NCI-H345 treated with DMSO at 0.1 percent for 48 hours (cell line): ENCODE measurements at regions not wholly inside any gene's neighbourhood (a gene's known extent, or its start where the extent isn't known, plus 50 kb on each side); places are given as distances from the start of the nearest gene placed in this dataset.
A peak's percentile ranks its signal among the peaks of the same experiment; 100 is the strongest.

ENCODE experiments used
- DNase-seq: peaks from one replicate; lab custom pipeline; 2025; ENCODE audit not compliant: unreplicated experiment; lab: John Stamatoyannopoulos, UW

DNA sequence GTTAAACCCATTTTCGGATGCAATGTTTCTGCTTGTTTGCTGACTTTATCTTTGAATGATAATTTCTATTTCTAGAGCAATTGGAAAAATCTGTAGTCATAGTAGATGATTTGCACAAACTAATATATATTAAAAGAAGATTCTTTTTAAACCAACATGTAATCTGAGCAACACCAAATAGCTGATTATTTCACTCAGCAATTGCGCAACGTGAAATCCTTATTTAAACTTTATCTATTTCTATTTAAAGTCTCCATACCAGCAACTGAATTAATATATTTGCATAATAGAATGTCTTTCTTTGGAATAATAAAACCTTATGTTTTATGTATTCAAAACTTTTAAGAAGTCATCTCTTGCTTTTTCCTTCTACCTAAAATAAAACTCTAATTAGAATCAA lies 1132.4 kb downstream of the FLRT2 start:
- DNase-seq, result no peak

DNA sequence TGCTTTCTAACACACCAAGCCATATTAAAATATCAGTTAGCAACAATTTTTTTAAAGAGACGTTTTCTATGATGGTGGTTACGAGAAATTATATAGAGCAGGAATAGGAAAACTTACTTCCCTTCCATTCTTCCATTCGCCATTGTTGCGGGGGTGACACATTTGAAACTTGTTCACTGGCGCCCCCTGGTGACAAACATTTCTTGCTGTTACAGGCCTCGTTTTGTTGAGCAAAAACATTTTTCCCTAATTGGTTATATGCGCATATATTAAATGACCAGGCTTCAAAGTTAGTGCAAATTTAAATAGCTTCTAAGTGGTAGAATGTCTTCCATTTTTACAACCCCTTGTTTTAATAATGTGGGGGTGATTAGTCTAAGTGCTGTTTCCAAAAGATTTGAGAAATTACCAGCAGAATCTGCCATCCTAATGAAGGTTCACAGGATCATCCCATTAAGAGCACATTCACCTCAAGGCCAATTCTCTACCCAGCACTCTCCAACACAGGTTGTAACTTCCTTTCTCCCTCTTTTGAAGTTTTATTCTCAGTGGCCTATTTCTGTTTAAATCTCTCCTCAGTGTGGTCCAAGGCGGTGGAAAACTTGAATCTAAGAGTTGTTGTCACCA lies 1124.7 kb downstream of the FLRT2 start:
- peak; percentile 47 for DNase-seq

- no peak for DNase-seq
These were observed 1122.6 kb downstream of the FLRT2 start for GRCh38 chr14:86652526-86652925.

- no peak for DNase-seq
These were observed 1117.0 kb downstream of the FLRT2 start for GRCh38 chr14:86646696-86647690.

DNA sequence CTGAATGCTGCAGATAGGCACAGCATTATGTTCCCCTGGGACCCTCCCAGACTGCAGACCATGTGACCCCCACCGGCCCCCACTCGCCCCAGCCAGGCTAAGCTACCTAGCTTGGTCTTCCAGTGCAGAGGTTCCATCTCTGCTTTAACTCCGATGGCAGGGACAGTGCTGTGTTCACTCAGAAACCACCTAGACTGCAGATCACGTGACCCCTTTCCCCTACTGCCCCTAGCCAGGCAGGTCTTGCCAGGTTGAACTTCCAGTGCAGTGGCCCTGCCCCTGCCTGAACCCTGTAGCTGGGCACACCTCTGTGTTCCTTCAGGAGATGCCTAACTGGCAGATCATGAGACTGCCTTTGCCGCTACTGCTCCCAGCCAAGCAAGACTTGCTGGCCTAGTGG lies 1116.2 kb downstream of the FLRT2 start:
- DNase-seq, result no peak

- DNase-seq, result no peak
These were observed 1111.4 kb downstream of the FLRT2 start for GRCh38 chr14:86641310-86641709.

DNA sequence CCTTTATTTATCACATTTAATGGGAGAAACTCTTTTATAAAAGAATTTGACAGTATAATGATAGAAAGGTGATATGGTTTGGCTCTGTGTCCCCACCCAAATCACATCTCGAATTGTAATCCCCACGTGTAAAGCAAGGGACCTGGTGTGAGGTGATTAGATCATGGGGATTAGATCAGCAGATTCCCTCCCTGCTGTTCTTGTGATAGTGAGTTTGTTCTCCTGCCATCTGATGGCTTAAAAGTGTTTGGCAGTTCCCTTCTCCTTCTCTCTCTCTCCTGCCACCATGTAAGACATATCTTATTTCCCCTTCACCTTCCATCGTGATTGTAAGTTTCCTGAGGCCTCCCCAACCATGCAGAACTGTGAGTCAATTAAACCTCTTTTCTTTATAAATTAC lies 1110.3 kb downstream of the FLRT2 start:
- DNase-seq, result no peak

DNA sequence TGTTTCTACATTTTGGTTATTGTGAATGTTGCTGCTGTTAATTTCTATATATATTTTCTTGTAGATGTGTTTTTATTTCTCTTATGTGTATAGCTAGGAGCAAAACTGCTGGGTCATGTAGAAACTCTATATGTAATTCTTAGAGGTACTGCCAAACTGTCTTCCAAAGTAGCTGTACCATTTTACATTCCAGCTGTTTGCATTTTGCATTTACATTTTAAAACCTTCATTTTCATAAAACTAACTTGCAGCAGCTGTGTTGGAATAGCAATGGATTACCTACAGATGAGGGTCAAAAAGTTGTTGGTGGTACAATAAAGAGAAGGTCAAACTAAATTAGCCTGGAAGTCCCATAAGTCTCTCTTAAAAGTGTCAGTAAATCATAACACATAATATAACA lies 1109.7 kb downstream of the FLRT2 start:
- no peak for DNase-seq

DNA sequence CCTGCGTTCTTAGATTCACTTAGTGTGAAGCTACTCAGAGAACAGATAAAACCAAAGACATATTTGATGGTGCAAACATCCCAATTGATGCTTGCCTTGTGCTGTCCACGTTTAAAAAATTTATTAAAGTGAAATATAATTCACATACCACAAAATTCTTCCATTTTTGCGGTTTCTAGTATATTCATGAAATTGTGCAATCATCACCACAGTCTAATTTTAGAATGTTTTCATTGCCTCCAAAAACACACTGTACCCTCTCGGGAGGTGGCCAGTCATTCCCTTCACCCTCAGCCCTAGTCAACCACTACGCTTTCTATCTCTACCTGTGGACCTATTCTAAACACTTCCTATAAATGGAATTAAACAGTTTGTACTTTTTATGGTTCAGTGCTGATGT lies 1109.2 kb downstream of the FLRT2 start:
- DNase-seq, result no peak

DNA sequence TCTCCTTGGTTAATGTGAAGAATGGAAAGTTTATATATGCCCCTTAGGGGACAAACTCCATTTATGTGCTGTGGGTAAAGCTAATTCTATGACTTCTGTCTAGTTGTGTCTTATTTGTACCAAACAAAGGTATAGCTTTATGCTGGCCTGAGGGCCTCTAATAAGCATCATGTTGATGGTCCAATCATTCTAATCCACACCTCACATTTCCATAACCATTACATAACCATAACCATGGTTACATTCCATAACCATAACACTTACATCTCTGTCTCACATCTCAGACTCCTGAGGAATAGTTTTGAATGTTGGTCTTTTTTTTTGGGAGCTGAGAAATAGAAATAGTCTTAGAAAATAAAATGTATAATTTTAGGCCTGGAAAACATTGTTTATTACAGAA lies 1097.1 kb downstream of the FLRT2 start:
- no peak for DNase-seq

DNA sequence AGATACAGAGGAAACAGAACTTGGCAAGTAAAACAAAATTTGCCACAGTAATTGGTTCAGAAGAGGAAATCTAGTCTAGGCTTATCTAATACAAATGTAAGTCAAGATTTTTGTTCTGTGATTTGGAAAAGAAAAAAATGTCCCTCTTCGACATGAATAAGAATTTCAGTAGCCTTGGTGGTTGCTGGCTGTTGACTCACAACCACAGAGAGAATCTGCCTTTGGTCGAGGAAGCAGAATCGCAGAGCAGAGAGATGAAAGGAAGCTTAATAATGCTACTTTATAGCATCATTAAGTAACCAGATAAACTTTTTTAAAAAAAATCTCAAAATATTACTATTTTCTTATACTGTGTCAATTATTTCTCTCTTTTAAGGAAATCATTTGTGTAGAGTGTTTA lies 1096.6 kb downstream of the FLRT2 start:
- DNase-seq, result no peak

DNA sequence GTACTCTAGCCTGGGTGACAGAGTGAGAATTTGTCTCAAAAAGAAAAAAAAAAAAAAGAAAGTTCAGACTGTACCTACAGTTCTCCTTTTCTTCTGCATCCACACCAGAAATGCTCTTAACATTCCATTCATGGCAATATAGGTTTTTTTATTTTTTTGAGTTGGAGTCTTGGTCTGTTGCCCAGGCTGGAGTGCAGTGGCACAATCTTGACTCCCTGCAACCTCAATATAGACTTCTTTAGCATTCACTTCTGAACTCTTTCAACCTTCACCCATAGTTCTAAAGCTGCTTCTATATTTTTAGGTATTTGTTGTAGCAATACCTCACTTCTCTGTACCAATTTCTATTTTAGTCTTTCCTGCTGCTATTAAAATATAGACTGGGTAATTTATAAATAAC lies 1095.7 kb downstream of the FLRT2 start:
- no peak for DNase-seq

DNA sequence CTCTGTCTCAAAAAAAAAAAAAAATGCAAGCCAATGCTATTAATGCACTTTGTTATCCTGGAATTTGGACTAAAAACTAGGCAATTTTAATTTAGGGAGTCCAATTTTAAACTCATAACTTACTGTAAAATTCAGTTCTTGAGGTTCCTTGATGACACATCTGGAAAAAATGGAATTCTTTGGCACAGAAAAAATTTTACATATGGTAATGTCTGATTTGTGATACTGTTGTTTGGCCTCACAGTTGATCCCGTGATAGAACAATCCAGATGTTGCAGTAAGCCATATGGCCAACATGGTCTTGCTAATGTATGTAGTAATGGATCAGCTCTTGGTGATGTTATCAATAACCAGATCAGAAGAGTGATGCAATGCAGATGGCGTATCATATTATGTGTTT lies 1089.8 kb downstream of the FLRT2 start:
- DNase-seq, result no peak

- no peak for DNase-seq
These were observed 1083.8 kb downstream of the FLRT2 start for GRCh38 chr14:86613786-86614185.

- no peak for DNase-seq
These were observed 1083.2 kb downstream of the FLRT2 start for GRCh38 chr14:86613126-86613525.

DNA sequence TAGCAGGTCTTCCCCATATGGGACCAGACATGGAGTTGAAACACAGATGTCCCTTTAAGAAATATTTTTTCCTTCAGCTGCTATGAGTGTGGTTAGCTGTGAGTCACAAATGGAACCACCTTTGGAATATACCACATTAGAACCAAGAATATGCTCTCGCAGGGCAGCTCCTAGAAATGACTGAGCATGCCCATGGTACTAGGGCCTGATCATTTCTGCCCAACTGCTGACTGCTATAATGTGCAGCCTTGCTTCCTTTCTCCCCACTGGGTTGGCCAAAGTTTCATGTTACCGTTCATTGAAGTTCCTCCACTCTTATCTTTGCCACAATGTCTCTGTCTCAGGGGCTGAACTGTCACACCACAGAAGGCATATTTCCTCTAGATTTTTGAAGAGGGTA lies 1074.6 kb downstream of the FLRT2 start:
- no peak for DNase-seq

GRCh38 chr14:86602263-86602662 lies 1072.3 kb downstream of the FLRT2 start:
- DNase-seq, result no peak

- DNase-seq, result no peak
These were observed 1071.9 kb downstream of the FLRT2 start for GRCh38 chr14:86601813-86602212.

- no peak for DNase-seq
These were observed 1067.3 kb downstream of the FLRT2 start for GRCh38 chr14:86597279-86597678.

- no peak for DNase-seq
These were observed 1066.1 kb downstream of the FLRT2 start for GRCh38 chr14:86596024-86596423.

DNA sequence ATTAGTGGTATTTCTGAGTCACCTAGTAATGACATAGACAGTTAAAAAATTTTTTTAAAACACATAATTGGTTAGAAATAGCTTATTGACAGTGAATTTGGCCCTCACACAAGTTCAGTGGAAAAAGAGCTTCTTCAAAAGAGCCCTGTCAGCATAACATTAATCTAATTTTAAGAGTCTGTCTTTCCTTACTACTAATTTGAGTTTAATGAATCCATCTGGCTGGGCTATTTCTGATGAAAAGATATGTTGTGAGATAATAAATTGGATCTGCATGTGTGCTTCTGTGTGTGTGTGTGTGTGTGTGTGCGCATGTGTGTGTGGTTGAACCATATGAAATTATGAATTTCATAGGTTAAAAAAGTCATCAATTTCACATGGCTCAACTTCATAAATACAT lies 1045.2 kb downstream of the FLRT2 start:
- DNase-seq, result no peak

DNA sequence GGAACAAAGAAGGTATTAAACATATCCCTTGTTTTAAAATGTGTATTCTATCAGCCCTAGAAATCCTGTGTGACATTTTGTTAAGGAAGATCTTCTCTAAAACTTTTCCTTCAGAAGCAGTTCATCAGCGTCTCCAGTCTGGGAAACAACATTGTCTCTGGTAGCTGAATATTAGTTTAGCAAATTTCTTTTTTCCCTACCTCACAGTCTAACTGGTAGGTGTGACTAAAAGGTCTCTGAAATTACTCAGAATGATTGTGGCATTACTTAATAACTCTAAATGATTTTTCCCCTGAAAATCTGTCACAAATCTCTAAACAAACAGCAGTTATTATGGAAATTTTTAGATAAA lies 1044.8 kb downstream of the FLRT2 start:
- DNase-seq, result no peak
